Endodermal cell (in vitro differentiated cells): ENCODE measurements at regions not wholly inside any gene's neighbourhood (a gene's known extent, or its start where the extent isn't known, plus 50 kb on each side); places are given as distances from the start of the nearest gene placed in this dataset.

Experiments used
- DNase-seq: peaks from one replicate; pipeline ENCODE4 v3.0.0-alpha.2; 2017
- H3K27ac ChIP-seq: 2 replicates; pipeline ENCODE4 v1.5.1; 2013; ENCODE audit warnings: mild to moderate bottlenecking, low read depth, low read length, moderate library complexity
- H3K27me3 ChIP-seq: 2 replicates; pipeline ENCODE4 v1.6.1; 2013; ENCODE audit warnings: mild to moderate bottlenecking, low read length, moderate library complexity; ENCODE audit not compliant: insufficient read depth, control insufficient read depth, poor library complexity, severe bottlenecking
- H3K36me3 ChIP-seq: 2 replicates; pipeline ENCODE4 v1.7.0; 2013; ENCODE audit warnings: mild to moderate bottlenecking, low read length, moderate library complexity; ENCODE audit not compliant: control insufficient read depth, insufficient read depth
- H3K4me1 ChIP-seq: one replicate; pipeline ENCODE4 v1.7.0; 2013; ENCODE audit warnings: low read length; ENCODE audit not compliant: control insufficient read depth, insufficient read depth
- H3K4me3 ChIP-seq: 2 replicates; pipeline ENCODE4 v1.5.1; 2013; ENCODE audit warnings: mild to moderate bottlenecking, low read length, moderate library complexity
- H3K9ac ChIP-seq: 2 replicates; pipeline ENCODE4 v1.6.1; 2013; ENCODE audit warnings: mild to moderate bottlenecking, low read length, moderate library complexity; ENCODE audit not compliant: poor library complexity, severe bottlenecking; ENCODE audit errors: extremely low read depth
- H3K9me3 ChIP-seq: 2 replicates; pipeline ENCODE4 v1.6.1; 2013; ENCODE audit warnings: mild to moderate bottlenecking, low read length, moderate library complexity; ENCODE audit not compliant: control insufficient read depth
- H3K27ac Mint-ChIP-seq: 2 replicates; pipeline ENCODE4 v1.8.0; 2020; ENCODE audit warnings: mixed read lengths
- H3K27me3 Mint-ChIP-seq: 2 replicates; pipeline ENCODE4 v1.8.0; 2021; ENCODE audit warnings: mild to moderate bottlenecking, mixed read lengths; ENCODE audit not compliant: insufficient read depth
- H3K36me3 Mint-ChIP-seq: 2 replicates; pipeline ENCODE4 v1.8.0; 2020; ENCODE audit warnings: low read depth, mixed read lengths
- H3K4me1 Mint-ChIP-seq: 2 replicates; pipeline ENCODE4 v1.8.0; 2020; ENCODE audit warnings: mixed read lengths
- H3K4me3 Mint-ChIP-seq: 2 replicates; pipeline ENCODE4 v1.8.0; 2020; ENCODE audit warnings: mild to moderate bottlenecking, moderate library complexity, mixed read lengths
- H3K9me3 Mint-ChIP-seq: 2 replicates; pipeline ENCODE4 v1.8.0; 2020; ENCODE audit warnings: mild to moderate bottlenecking, mixed read lengths
- WGBS, 2 experiments: methylation state at CpG; one replicate each; pipeline versions ENCODE4 v1.1.5 to v1.1.7; 2013; ENCODE audit warnings: missing lambda C conversion rate in 2 of 2, mixed read lengths in 1 of 2; ENCODE audit not compliant: insufficient coverage in 1 of 2, insufficient read length in 1 of 2; 5-methylcytosine and 5-hydroxymethylcytosine counted together
- TF ChIP-seq, protein P1 (sequence below): fragments of 200-600 bp; sonication (generic); conservative IDR thresholded peaks from 2 replicates; pipeline ENCODE4 v1.5.0; 2021; ENCODE audit warnings: antibody characterized with exemption, mild to moderate bottlenecking

DNA sequence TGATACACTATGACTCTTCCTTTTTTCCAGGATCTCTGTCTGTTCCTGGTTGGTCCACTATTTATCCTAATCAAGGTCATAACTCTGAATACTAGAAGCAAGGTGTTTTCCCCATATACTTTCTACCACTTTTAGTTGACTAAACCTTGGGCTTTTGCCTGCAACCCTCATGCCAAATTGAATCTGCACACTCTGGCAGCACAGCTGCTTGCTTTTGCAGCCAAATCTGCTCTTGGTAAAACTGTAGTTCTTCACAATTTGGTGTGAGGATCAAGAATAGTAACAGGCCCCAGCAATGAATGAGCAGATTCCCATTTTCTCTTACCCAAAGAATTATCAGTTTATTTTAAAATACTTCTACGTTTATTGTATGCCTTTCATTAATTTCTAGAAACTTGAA lies 586.5 kb upstream of the CNTN5 start:
- Histone ChIP-seq H3K9ac (no peak overlapping the region), H3K4me1 (no peaks in the 10 kb centered on the region), H3K27ac (no peak overlapping the region), H3K9me3 (peaks cover 10% of the 10 kb centered on the region), H3K27me3 (no peaks in the 10 kb centered on the region), H3K4me3 (peak overlapping the region; percentile 48), H3K36me3 (no peaks in the 10 kb centered on the region)
- Mint-ChIP-seq H3K27me3 (no peaks in the 10 kb centered on the region), H3K27ac (no peak overlapping the region), H3K4me1 (peaks cover 8% of the 10 kb centered on the region), H3K4me3 (no peak overlapping the region), H3K9me3 (peaks cover 11% of the 10 kb centered on the region), H3K36me3 (peaks cover 2% of the 10 kb centered on the region)
- no peak for DNase-seq
- WGBS, 2 experiments: 75% methylated on average over 1 of the region's 1 CpG; no CpG with 5 or more reads in 1 of the 2 experiments
- TF ChIP-seq, protein P1, sequence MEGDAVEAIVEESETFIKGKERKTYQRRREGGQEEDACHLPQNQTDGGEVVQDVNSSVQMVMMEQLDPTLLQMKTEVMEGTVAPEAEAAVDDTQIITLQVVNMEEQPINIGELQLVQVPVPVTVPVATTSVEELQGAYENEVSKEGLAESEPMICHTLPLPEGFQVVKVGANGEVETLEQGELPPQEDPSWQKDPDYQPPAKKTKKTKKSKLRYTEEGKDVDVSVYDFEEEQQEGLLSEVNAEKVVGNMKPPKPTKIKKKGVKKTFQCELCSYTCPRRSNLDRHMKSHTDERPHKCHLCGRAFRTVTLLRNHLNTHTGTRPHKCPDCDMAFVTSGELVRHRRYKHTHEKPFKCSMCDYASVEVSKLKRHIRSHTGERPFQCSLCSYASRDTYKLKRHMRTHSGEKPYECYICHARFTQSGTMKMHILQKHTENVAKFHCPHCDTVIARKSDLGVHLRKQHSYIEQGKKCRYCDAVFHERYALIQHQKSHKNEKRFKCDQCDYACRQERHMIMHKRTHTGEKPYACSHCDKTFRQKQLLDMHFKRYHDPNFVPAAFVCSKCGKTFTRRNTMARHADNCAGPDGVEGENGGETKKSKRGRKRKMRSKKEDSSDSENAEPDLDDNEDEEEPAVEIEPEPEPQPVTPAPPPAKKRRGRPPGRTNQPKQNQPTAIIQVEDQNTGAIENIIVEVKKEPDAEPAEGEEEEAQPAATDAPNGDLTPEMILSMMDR: no peak

DNA sequence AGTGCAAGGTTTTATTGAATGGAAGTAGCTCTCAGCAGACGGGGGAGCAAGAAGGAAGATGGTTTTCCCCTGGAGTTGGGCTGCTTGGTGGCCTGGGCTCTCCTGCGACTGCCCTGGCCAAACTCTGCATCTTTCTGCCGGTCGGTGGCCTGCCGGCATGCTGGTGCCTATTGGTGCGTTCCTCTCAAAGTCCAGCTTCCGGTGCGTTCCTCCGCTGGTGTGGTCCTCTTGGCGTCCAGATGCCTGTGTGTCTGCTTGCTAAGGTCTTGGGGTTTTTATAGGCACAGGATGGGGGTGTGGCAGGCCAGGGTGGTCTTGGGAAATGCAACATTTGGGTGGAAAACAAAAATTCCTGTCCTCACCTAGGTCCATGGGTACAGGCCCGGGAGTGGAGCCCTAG lies 567.4 kb upstream of the CNTN5 start:
- Mint-ChIP-seq H3K27ac (no peak overlapping the region), H3K4me1 (peaks cover 9% of the 10 kb centered on the region), H3K4me3 (no peak overlapping the region), H3K36me3 (no peaks in the 10 kb centered on the region), H3K9me3 (no peaks in the 10 kb centered on the region), H3K27me3 (no peaks in the 10 kb centered on the region)
- no peak overlapping the region for H3K27ac ChIP-seq
- H3K27me3 ChIP-seq: no peaks in the 10 kb centered on the region
- no peaks in the 10 kb centered on the region for H3K9me3 ChIP-seq
- DNase-seq: no peak
- TF ChIP-seq, protein P1: no peak
- no peak overlapping the region for H3K4me3 ChIP-seq
- 94 to 95% methylated on average over 6 to 11 of the region's 11 CpGs for WGBS, 2 experiments
- no peak overlapping the region for H3K9ac ChIP-seq
- H3K36me3 ChIP-seq: no peaks in the 10 kb centered on the region
- no peaks in the 10 kb centered on the region for H3K4me1 ChIP-seq

DNA sequence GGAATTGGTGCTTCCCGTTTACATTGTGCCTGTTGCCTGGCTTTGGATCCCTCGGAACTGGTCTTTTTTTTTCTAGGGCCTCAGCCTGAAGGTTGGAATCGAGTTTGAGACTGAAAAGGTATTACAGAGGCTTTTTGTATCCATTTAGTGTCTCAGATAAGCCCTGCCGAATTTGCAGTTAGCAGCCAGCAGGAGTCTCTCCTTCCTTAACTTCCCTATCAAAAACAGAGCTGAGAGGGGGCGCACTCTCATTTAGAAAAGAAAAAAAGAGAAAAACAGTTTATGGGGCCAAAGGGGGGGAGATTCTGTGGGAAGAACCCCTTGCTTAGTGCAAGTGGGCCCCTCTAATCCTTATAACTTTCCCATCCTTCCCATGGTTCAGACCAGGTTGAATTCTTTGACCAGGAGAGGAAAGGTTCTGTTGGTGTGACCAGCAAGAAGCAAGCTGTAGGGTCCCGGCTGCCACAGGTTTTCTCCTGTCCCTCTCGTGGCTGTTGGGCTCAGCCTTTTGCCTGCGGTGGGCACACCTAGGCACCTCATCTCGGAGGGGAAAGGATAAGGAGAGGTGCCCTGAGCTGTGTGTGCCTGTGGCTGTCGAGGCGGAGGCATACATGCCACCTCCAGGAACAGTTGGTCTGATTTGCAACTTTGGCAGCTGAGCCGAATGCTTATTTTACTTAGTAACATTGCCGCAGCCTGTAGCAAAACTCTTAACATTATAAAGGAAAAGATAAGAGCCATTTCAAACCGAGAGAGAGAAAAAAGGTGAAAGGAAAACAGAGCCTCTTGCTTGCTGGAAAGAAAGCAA lies 565.0 kb upstream of the CNTN5 start:
- no peaks in the 10 kb centered on the region for H3K4me1 ChIP-seq
- WGBS, 2 experiments: 68 to 74% methylated on average over 4 to 13 of the region's 14 CpGs
- Mint-ChIP-seq H3K4me1 (peaks cover 9% of the 10 kb centered on the region), H3K4me3 (no peak overlapping the region), H3K36me3 (no peaks in the 10 kb centered on the region), H3K9me3 (no peaks in the 10 kb centered on the region), H3K27me3 (no peaks in the 10 kb centered on the region), H3K27ac (peak overlapping the region; percentile 82)
- H3K9ac ChIP-seq: no peak overlapping the region
- H3K36me3 ChIP-seq: no peaks in the 10 kb centered on the region
- TF ChIP-seq, protein P1: peak; percentile 81
- H3K27me3 ChIP-seq: no peaks in the 10 kb centered on the region
- peak; percentile 70 for DNase-seq
- H3K9me3 ChIP-seq: no peaks in the 10 kb centered on the region
- H3K27ac ChIP-seq: no peak overlapping the region
- H3K4me3 ChIP-seq: no peak overlapping the region
